Loucy (cell line): ENCODE measurements at regions not wholly inside any gene's neighbourhood (a gene's known extent, or its start where the extent isn't known, plus 50 kb on each side); places are given as distances from the start of the nearest gene placed in this dataset.

Experiments
- H2AFZ ChIP-seq: fragments of 200-600 bp; sonication (generic); 2 replicates; pipeline ENCODE4 v1.6.0; 2016; ENCODE audit warnings: antibody characterized with exemption, mild to moderate bottlenecking, low read length, moderate library complexity
- H3F3A ChIP-seq: fragments of 200-600 bp; 2 replicates; pipeline ENCODE4 v1.6.0; 2016; ENCODE audit warnings: antibody characterized with exemption, low read depth, mild to moderate bottlenecking
- H3K27me3 ChIP-seq: fragments of 200-600 bp; sonication (generic); 2 replicates; pipeline ENCODE4 v1.6.1; 2014; ENCODE audit warnings: low read length, mild to moderate bottlenecking; ENCODE audit not compliant: insufficient read depth, poor library complexity, severe bottlenecking
- H3K36me3 ChIP-seq: fragments of 200-600 bp; sonication (generic); 2 replicates; pipeline ENCODE4 v1.6.1; 2016; ENCODE audit warnings: low read length; ENCODE audit not compliant: insufficient read depth
- H3K4me1 ChIP-seq: fragments of 200-600 bp; sonication (generic); 2 replicates; pipeline ENCODE4 v1.5.1; 2014; ENCODE audit warnings: low read length, mild to moderate bottlenecking; ENCODE audit not compliant: insufficient read depth, poor library complexity, severe bottlenecking
- H3K4me2 ChIP-seq: fragments of 200-600 bp; sonication (generic); 2 replicates; pipeline ENCODE4 v1.6.0; 2014; ENCODE audit warnings: antibody characterized with exemption, low read length, low read depth, mild to moderate bottlenecking; ENCODE audit not compliant: poor library complexity, severe bottlenecking
- H3K4me3 ChIP-seq: fragments of 200-600 bp; sonication (generic); 2 replicates; pipeline ENCODE4 v1.5.1; 2014; ENCODE audit warnings: low read length, mild to moderate bottlenecking, mixed read lengths; ENCODE audit not compliant: poor library complexity, severe bottlenecking
- H3K79me2 ChIP-seq: fragments of 200-600 bp; sonication (generic); 2 replicates; pipeline ENCODE4 v1.6.1; 2014; ENCODE audit warnings: low read length; ENCODE audit not compliant: insufficient read depth
- H3K9ac ChIP-seq: fragments of 200-600 bp; sonication (generic); 2 replicates; pipeline ENCODE4 v1.6.0; 2014; ENCODE audit warnings: mild to moderate bottlenecking, low read depth, low read length, moderate library complexity; ENCODE audit not compliant: poor library complexity, severe bottlenecking
- H3K9me2 ChIP-seq: fragments of 200-600 bp; sonication (generic); replicated peaks from 2 replicates; pipeline ENCODE4 v1.6.1; 2016; ENCODE audit warnings: low read depth, low read length, mixed read lengths
- H3K9me3 ChIP-seq: fragments of 200-600 bp; sonication (generic); 2 replicates; pipeline ENCODE4 v1.6.1; 2014; ENCODE audit warnings: mild to moderate bottlenecking, antibody characterized with exemption, low read length, low read depth; ENCODE audit not compliant: insufficient read depth
- H4K20me1 ChIP-seq: fragments of 200-600 bp; sonication (generic); 2 replicates; pipeline ENCODE4 v1.6.0; 2014; ENCODE audit warnings: antibody characterized with exemption, low read length, mild to moderate bottlenecking; ENCODE audit not compliant: insufficient read depth, poor library complexity, severe bottlenecking
- CTCF ChIP-seq: fragments of 200-600 bp; sonication (generic); conservative IDR thresholded peaks from 2 replicates; pipeline ENCODE4 v1.5.1; 2014; ENCODE audit warnings: mild to moderate bottlenecking, antibody characterized with exemption, low read length
- EZH2phosphoT487 ChIP-seq: fragments of 200-600 bp; IDR thresholded peaks from 2 replicates; pipeline ENCODE4 v1.6.1; 2018; ENCODE audit warnings: antibody characterized with exemption, mild to moderate bottlenecking, moderate library complexity, borderline replicate concordance

DNA sequence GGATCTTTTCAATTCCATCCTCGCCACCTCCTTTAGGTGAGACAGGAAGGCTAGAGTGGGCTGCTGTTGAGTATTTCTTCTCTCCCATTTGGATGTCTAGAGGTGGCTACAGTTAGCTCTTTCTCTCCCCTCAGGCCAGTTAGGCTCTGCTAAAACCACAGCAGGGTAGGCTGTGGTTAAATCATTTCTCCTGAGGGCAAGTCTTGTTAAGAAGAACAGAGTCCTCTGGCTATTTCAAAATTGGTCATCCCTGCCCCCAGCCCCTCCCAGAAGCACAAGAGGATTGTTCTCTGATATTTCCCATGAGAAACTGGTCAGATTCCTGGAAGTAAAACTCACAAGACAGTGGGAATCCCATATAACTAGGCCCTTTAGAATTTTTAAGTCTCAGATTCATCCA, 1359.5 kb downstream of the TECRL start:
- H4K20me1 ChIP-seq = no peaks in the 10 kb centered on the region
- TF ChIP-seq EZH2phosphoT487 (no peak), CTCF (no peak)
- H3K4me2 ChIP-seq = no peak overlapping the region
- 0 out of 2 replicates have a peak, but pooled peaks cover 3% of the 10 kb centered on the region for H3K9me3 ChIP-seq
- H3K4me3 ChIP-seq = no peak overlapping the region
- H3K4me1 ChIP-seq = no peaks in the 10 kb centered on the region
- H2AFZ ChIP-seq = no peak overlapping the region
- no peaks in the 10 kb centered on the region for H3K9me2 ChIP-seq
- no peak overlapping the region for H3K9ac ChIP-seq
- no peaks in the 10 kb centered on the region for H3F3A ChIP-seq
- no peaks in the 10 kb centered on the region for H3K79me2 ChIP-seq
- no peaks in the 10 kb centered on the region for H3K27me3 ChIP-seq
- H3K36me3 ChIP-seq = no peaks in the 10 kb centered on the region

GRCh38 chr4:63049278-63049677, 1360.0 kb downstream of the TECRL start:
- H3K9ac ChIP-seq = no peak overlapping the region
- H2AFZ ChIP-seq = no peak overlapping the region
- no peaks in the 10 kb centered on the region for H3F3A ChIP-seq
- H3K27me3 ChIP-seq = no peaks in the 10 kb centered on the region
- TF ChIP-seq EZH2phosphoT487 (no peak), CTCF (no peak)
- 0 out of 2 replicates have a peak, but pooled peaks cover 3% of the 10 kb centered on the region for H3K9me3 ChIP-seq
- no peaks in the 10 kb centered on the region for H3K36me3 ChIP-seq
- no peak overlapping the region for H3K4me3 ChIP-seq
- no peaks in the 10 kb centered on the region for H3K4me1 ChIP-seq
- H3K4me2 ChIP-seq = no peak overlapping the region
- no peaks in the 10 kb centered on the region for H3K9me2 ChIP-seq
- H4K20me1 ChIP-seq = no peaks in the 10 kb centered on the region
- no peaks in the 10 kb centered on the region for H3K79me2 ChIP-seq

- no peak overlapping the region for H3K4me2 ChIP-seq
- TF ChIP-seq EZH2phosphoT487 (no peak), CTCF (no peak)
- no peaks in the 10 kb centered on the region for H3F3A ChIP-seq
- H3K36me3 ChIP-seq = no peaks in the 10 kb centered on the region
- no peaks in the 10 kb centered on the region for H3K4me1 ChIP-seq
- H3K9ac ChIP-seq = no peak overlapping the region
- H2AFZ ChIP-seq = no peak overlapping the region
- no peaks in the 10 kb centered on the region for H3K79me2 ChIP-seq
- no peaks in the 10 kb centered on the region for H3K9me3 ChIP-seq
- no peaks in the 10 kb centered on the region for H3K9me2 ChIP-seq
- no peak overlapping the region for H3K4me3 ChIP-seq
- no peaks in the 10 kb centered on the region for H4K20me1 ChIP-seq
- H3K27me3 ChIP-seq = no peaks in the 10 kb centered on the region
These were observed 1372.9 kb downstream of the TECRL start for GRCh38 chr4:63036159-63036866.
